Neural cell (in vitro differentiated cells): ENCODE measurements at regions not wholly inside any gene's neighbourhood (a gene's known extent, or its start where the extent isn't known, plus 50 kb on each side); places are given as distances from the start of the nearest gene placed in this dataset.

Experiments used
- H2AFZ ChIP-seq: fragments of 200-600, 300-800 bp; sonication (generic), shearing (Covaris generic); 2 replicates; pipeline ENCODE4 v1.6.0; 2014; ENCODE audit warnings: low read depth, mild to moderate bottlenecking, antibody characterized with exemption, low read length, moderate library complexity
- H3F3A ChIP-seq: fragments of 200-600 bp; shearing (Covaris generic); 2 replicates; pipeline ENCODE4 v1.6.1; 2016; ENCODE audit warnings: mild to moderate bottlenecking, moderate library complexity, mixed read lengths, antibody characterized with exemption, low read length; ENCODE audit not compliant: insufficient read depth, poor library complexity, severe bottlenecking
- H3K27ac ChIP-seq: fragments of 200-600, 300-800 bp; sonication (generic), shearing (Covaris generic); 2 replicates; pipeline ENCODE4 v1.5.1; 2014; ENCODE audit warnings: mild to moderate bottlenecking, low read length, moderate library complexity
- H3K27me3 ChIP-seq: fragments of 300-800, 200-600 bp; sonication (generic), shearing (Covaris generic); 2 replicates; pipeline ENCODE4 v1.6.0; 2014; ENCODE audit warnings: mild to moderate bottlenecking, low read depth, low read length, moderate library complexity; ENCODE audit not compliant: insufficient read depth
- H3K36me3 ChIP-seq: fragments of 300-800, 200-600 bp; sonication (generic), shearing (Covaris generic); 2 replicates; pipeline ENCODE4 v1.5.1; 2014; ENCODE audit warnings: mild to moderate bottlenecking, antibody characterized with exemption, low read length, moderate library complexity; ENCODE audit not compliant: insufficient read depth
- H3K4me2 ChIP-seq: fragments of 300-800, 200-600 bp; sonication (generic), shearing (Covaris generic); 2 replicates; pipeline ENCODE4 v1.6.0; 2014; ENCODE audit warnings: mild to moderate bottlenecking, low read length
- H3K4me3 ChIP-seq: fragments of 300-800, 200-600 bp; sonication (generic), shearing (Covaris generic); 2 replicates; pipeline ENCODE4 v1.5.1; 2014; ENCODE audit warnings: mild to moderate bottlenecking, low read length, moderate library complexity
- H3K79me2 ChIP-seq: fragments of 200-600 bp; shearing (Covaris generic); replicated peaks from 2 replicates; pipeline ENCODE4 v1.6.0; 2014; ENCODE audit warnings: mild to moderate bottlenecking, low read length, moderate library complexity; ENCODE audit not compliant: insufficient read depth
- H3K9ac ChIP-seq: fragments of 300-800, 200-600 bp; sonication (generic), shearing (Covaris generic); 2 replicates; pipeline ENCODE4 v1.6.1; 2016; ENCODE audit warnings: mild to moderate bottlenecking, low read length, mixed read lengths
- H3K9me2 ChIP-seq: fragments of 200-600 bp; shearing (Covaris generic); 2 replicates; pipeline ENCODE4 v1.6.1; 2016; ENCODE audit warnings: mild to moderate bottlenecking, low read length, mixed read lengths; ENCODE audit not compliant: insufficient read depth
- H3K9me3 ChIP-seq: fragments of 200-600, 300-800 bp; sonication (generic), shearing (Covaris generic); 2 replicates; pipeline ENCODE4 v1.6.1; 2016; ENCODE audit warnings: mild to moderate bottlenecking, mixed run types, low read length, moderate library complexity, mixed read lengths
- H4K20me1 ChIP-seq: fragments of 200-600 bp; shearing (Covaris generic); 2 replicates; pipeline ENCODE4 v1.6.1; 2016; ENCODE audit warnings: mild to moderate bottlenecking, mixed run types; ENCODE audit not compliant: insufficient read depth
- CTCF ChIP-seq: fragments of 450-650 bp; IDR thresholded peaks from 2 replicates; pipeline ENCODE4 v1.5.1; 2014; ENCODE audit warnings: antibody characterized with exemption, mild to moderate bottlenecking, moderate library complexity; ENCODE audit not compliant: poor library complexity, severe bottlenecking
- EP300 ChIP-seq: fragments of 450-650 bp; conservative IDR thresholded peaks from 2 replicates; pipeline ENCODE4 v1.6.1; 2014; ENCODE audit warnings: antibody characterized with exemption, mild to moderate bottlenecking, moderate library complexity; ENCODE audit not compliant: poor library complexity, severe bottlenecking
- EZH2 ChIP-seq: fragments of 200-600, 300-800 bp; shearing (Covaris generic), sonication (generic); IDR thresholded peaks from 2 replicates; pipeline ENCODE4 v1.6.1; 2014; ENCODE audit warnings: antibody characterized with exemption, low read length, borderline replicate concordance, mild to moderate bottlenecking; ENCODE audit not compliant: insufficient read depth, poor library complexity, severe bottlenecking
- MXI1 ChIP-seq: fragments of 450-650 bp; conservative IDR thresholded peaks from 2 replicates; pipeline ENCODE4 v1.6.1; 2014; ENCODE audit warnings: antibody characterized with exemption, mild to moderate bottlenecking; ENCODE audit not compliant: poor library complexity, severe bottlenecking
- POLR2AphosphoS5 ChIP-seq: IDR thresholded peaks from 2 replicates; pipeline ENCODE4 v1.6.1; 2012
- RAD21 ChIP-seq: fragments of 450-650 bp; conservative IDR thresholded peaks from 2 replicates; pipeline ENCODE4 v1.6.1; 2014; ENCODE audit warnings: antibody characterized with exemption, mild to moderate bottlenecking, moderate library complexity
- REST ChIP-seq: IDR thresholded peaks from 2 replicates; pipeline ENCODE4 v1.6.1; 2012; ENCODE audit warnings: borderline replicate concordance
- SMC3 ChIP-seq: fragments of 450-650 bp; conservative IDR thresholded peaks from 2 replicates; pipeline ENCODE4 v1.6.1; 2014; ENCODE audit warnings: antibody characterized with exemption, mild to moderate bottlenecking, moderate library complexity; ENCODE audit not compliant: poor library complexity
- TAF1 ChIP-seq: IDR thresholded peaks from 2 replicates; pipeline ENCODE4 v1.6.1; 2012; ENCODE audit warnings: low read depth

- Histone ChIP-seq H3K27ac (no peak overlapping the region), H3K9me2 (no peaks in the 10 kb centered on the region), H3K4me2 (no peak overlapping the region), H3K27me3 (peaks cover 28% of the 10 kb centered on the region), H2AFZ (no peak overlapping the region), H3K4me3 (no peak overlapping the region), H3K36me3 (no peaks in the 10 kb centered on the region), H3K9me3 (peaks cover 3% of the 10 kb centered on the region), H3F3A (no peaks in the 10 kb centered on the region), H4K20me1 (no peaks in the 10 kb centered on the region), H3K9ac (no peak overlapping the region), H3K79me2 (no peaks in the 10 kb centered on the region)
- TF ChIP-seq POLR2AphosphoS5 = no peak
Observed at GRCh38 chr14:103209054-103209453, 85.8 kb downstream of the TNFAIP2 start.

- Histone ChIP-seq H3K9me2 (no peaks in the 10 kb centered on the region), H3K9me3 (peaks cover 3% of the 10 kb centered on the region), H4K20me1 (no peaks in the 10 kb centered on the region), H3K27ac (no peak overlapping the region), H3K9ac (no peak overlapping the region), H3K4me2 (no peak overlapping the region), H3F3A (no peaks in the 10 kb centered on the region), H3K27me3 (peaks cover 28% of the 10 kb centered on the region), H3K4me3 (no peak overlapping the region), H2AFZ (no peak overlapping the region), H3K36me3 (no peaks in the 10 kb centered on the region), H3K79me2 (no peaks in the 10 kb centered on the region)
- TF ChIP-seq POLR2AphosphoS5 (no peak), EP300 (no peak), RAD21 (no peak), SMC3 (no peak), MXI1 (no peak), EZH2 (no peak), TAF1 (no peak), CTCF (no peak), REST (no peak)
Observed at GRCh38 chr14:103209506-103209905, 86.2 kb downstream of the TNFAIP2 start.

- Histone ChIP-seq H2AFZ (no peak overlapping the region), H3K9me2 (no peaks in the 10 kb centered on the region), H3K9ac (no peak overlapping the region), H3K4me2 (no peak overlapping the region), H4K20me1 (no peaks in the 10 kb centered on the region), H3K79me2 (no peaks in the 10 kb centered on the region), H3K36me3 (no peaks in the 10 kb centered on the region), H3K27me3 (peaks cover 8% of the 10 kb centered on the region), H3K27ac (no peak overlapping the region), H3F3A (no peaks in the 10 kb centered on the region), H3K4me3 (no peak overlapping the region), H3K9me3 (no peaks in the 10 kb centered on the region)
- TF ChIP-seq RAD21 = no peak
Observed at GRCh38 chr14:103213331-103213730, 90.1 kb downstream of the TNFAIP2 start.
